GM21723 (cell line): ENCODE measurements at regions not wholly inside any gene's neighbourhood (a gene's known extent, or its start where the extent isn't known, plus 50 kb on each side); places are given as distances from the start of the nearest gene placed in this dataset.

Source experiments
- ATAC-seq: cut with Tn5 transposase; IDR thresholded peaks from one replicate; pipeline ENCODE4 v1.9.1; 2021; ENCODE audit warnings: mild to moderate bottlenecking, moderate library complexity; ENCODE audit not compliant: unreplicated experiment

DNA sequence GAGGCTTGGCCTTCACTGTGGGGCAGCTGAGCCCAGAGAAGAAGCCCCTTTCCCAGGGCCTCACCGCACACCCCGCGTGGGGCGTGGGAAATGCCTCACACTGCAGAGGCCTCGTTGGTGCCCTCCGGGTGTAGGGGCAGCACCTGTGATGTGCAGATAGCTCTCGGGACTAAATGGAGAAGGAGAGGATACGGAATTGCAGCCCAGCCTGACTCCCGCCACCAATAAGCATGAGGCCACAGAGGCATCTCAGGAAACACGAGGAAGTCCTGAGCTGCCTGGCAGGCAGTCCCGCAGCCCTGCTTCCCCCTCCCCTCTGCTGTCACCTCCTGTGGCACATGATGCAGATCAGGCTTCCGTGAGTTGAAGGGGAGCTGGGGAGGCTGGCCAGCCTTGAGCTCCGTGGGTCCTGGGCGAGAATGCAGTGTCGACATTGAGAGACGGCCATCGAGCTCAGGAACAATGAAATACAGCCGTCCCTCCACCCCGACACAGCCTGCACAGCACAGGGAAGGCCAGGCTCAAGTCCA is 59.6 kb upstream of the PPP2R2D start:
- no peak for ATAC-seq

DNA sequence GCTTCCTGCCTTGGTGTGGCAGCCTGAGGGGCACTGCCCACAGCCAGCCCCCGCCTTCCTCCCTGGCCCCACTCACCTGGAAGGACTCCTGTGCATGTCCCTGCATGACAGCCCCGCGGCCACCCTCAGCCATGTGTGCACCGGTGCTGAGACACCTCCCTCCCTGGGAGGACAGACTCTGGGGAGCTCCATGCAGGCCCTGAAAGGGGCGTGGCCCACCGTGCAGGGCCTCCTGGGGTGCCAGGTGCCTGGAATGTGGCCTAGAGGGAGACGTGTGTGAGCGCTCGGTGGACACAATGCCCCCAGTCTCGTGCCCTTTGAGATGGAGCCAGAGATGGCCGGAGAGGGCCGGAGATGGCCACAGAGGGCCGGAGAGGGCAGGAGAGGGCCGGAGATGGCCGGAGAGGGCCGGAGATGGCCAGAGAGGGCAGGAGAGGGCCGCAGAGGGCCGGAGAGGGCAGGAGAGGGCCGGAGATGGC is 59.1 kb upstream of the PPP2R2D start:
- no peak for ATAC-seq

DNA sequence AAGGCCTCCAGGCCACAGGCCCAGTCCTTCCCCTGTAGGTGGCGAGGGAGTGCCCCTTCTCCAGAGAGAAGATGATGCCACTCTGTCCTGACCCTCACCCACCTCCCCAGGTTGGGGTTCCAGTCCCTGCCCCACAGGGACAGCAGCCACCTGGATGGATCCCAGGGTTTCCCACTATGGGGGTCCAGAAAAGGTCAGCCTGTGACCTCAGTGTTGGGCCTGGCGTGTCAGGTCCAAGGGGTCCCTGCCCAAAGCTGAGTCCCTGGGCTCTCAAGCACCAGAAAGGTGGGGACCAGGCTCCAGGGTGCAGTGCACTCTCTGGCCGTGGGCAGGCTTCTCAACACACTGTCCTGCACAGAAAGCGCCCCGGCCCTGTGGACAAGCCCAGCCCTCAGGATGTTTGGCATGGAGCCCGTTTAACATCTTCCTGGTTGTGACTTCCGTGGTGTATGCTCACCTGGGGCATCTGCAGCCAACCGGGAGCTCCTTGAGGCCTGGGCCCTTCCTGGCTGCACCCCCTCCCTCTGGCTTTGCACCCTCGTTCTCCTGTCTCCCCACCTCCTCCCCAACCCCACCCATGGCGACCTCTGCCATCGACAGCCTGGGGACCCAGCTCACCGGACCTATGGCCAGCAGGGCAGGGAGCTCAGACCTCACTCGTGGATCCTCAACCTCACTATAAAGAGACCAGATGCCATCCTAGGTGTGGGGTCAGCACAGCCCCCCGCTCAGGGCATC is 58.3 kb upstream of the PPP2R2D start:
- no peak for ATAC-seq

DNA sequence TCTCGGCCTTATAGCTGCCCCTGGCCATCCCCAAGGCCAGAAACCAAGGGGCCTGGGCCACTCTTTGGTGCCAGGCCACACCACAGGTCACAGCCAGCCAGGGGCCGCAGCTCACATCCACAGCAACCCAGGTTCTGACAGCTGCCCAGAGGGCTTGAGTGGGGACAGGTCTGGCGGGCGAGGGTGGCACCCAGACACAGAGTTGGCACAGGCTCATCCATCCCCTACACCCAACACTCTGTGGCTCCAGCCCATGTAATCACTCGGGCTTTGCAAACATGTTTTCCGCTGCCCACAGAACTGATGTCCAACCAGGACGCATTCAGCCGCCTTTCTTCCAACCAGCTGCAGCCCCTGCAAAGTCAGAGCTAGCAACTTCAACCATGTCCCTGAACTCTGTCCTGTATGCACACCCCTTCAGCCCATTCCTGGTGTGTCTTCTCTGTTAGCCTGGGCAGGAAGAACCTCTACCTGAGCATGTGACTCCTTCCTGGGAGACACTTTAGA is 57.7 kb upstream of the PPP2R2D start:
- no peak for ATAC-seq

DNA sequence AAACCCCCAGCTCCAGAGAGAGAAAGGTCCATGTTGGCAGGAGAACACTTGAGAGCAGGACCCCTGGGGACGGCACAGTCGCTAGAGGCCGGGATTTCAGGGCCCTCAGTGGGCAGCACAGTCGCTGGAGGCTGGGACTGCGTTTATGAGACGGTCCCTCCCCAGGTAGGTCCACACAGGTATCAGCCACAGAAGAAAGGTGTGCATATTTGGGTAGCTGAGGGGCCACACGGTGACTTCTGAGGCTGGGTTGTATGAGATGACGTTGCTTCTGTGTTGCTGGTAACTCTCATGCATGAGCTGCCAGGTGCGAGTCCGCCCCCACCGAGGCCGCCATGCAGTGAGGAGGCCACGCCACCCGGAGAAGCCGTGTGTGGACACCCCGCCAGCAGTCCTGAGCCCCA is 56.9 kb upstream of the PPP2R2D start:
- ATAC-seq, result no peak

DNA sequence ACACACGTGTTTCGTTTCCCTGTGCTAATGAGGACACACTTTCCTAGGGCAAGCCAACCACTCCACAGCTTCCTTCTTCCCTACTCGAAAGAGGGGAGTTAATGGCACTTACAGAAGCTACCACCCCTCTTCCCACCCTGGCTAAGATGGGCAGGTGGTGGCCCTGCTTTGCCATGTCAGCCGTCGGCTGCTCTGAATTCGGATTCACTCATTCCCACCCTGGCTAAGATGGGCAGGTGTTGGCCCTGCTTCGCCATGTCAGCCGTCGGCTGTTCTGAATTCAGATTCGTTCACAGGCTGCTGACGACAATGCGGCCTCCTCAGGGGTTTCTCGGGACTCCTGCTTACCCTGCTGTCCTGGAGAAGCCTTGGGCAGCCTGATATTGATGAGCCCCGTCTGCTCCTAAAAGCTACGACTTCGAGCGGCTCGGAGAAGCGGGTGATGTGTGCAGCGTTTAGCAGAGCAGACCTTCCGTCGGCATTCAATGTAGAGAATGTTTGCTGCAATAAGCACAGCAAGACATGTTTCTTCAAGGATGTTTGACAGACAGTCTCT is 56.2 kb upstream of the PPP2R2D start:
- no peak for ATAC-seq

DNA sequence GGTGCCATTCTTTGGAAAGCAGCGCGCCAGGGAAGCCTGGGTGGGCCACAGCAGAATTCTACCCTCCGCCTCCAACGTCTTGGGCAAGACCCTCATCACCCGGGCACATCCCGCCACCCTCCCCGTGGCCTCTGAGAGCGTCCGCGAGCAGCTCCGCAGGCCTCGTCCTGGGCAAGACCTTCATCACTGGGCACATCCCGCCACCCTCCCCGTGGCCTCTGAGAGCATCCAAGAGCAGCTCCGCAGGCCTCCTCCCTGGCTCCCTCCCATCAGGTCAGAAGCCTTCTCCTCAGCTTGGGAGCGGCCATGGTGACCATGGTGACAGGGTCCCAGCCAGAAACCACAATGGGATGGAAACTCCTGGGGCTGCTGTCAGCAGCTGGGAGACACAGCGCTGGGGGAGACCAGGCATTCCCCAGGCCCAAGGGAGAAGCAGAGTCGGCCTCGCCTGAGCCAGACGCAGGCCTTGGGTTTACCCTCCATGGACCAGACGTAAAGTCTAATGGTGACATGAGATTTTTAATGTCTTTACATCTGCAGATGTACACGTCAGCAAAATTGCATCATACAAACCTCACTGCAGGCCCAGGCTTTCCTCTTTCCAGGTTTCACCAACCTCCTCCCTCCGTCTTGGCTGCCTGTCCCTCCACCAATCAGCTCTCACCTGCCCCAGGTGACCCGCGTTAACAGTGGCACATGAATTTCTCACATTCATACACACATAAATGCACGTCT is 55.1 kb upstream of the PPP2R2D start:
- ATAC-seq, result no peak

DNA sequence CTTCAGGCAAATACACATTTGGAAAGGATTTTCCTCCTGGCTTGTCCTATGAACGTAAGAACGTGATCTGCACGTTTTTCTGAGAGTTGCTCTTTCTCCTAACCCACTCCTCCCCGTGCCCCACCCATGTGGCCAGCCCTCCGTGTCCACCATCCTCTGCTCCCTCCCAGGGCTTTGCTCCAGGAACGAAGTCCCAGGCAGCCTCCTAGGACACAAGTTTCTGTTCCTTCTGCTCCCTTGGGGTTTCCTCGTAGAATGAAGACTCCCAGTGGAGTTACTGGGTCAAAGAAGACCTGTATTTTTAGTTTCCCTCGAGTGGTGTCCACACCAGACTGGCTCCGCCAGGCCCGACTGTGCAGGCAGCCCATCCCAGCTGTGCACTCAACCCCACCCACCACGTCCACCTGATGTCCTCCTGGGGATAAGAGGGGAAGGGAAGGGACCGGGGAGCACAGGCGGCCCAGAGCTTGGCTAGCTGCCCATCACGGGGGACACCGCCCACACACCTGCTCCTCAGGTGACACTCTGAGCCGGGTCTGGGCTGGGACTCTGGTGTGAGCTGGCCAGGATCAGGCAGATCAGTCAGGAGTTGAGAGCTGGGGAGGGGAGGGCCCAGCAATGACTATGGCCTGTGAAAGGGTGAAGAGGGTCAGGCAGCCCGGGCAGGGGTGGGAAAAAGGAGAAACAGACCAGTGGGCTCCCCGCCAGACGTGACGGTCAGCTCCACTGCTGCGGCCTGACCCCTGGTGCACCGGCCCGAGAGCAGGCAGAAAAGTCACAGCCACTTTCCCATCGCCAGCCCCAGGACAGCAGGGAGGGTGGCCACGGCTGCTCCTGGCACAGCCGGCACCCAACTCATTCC is 54.3 kb upstream of the PPP2R2D start:
- ATAC-seq, result no peak

DNA sequence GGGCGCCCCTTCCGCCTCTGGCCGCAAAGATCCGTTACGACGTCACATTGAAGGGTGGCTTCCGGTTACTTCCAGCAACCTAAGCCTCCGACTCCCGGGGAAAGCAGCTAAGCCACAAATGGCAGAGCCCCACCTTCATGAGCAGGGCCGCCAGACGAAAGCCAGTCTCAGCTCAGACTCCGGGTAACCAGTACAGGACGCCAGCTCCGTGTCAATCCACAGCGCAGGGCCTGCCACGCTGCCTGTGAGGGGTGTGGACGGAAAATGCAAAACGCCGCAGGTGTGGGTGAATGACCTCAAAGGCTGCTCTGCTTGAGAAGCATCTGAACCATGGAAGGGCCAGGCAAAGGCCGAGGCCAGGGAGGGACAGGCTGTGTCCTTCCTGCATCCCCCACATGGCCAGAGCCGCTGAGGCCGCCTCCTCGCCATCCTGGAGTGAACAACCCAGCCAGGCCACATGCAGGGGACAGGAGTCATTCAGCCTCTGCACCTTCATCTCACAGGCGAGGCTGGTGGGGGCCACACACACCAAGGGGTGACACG is 53.5 kb upstream of the PPP2R2D start:
- ATAC-seq, result no peak

DNA sequence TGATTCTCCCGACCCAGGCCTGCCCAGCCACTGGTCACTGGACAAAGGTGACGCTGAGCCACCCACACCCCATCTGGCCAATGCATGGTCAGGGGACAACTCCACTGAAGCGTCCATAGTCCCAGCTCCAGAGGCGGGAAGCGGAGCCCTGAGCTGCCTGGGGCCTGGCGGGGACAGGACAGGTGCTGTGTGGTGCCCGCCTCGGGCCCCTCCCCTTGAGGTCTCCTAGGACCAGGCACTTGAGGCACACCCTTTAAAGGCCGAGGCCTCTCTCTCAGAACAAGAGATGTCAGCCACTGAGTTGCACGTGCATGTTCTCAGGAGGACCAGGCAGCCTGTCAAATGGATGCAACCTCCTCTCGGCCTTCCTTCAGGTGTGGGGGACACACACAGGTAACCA is 52.5 kb upstream of the PPP2R2D start:
- ATAC-seq, result no peak

DNA sequence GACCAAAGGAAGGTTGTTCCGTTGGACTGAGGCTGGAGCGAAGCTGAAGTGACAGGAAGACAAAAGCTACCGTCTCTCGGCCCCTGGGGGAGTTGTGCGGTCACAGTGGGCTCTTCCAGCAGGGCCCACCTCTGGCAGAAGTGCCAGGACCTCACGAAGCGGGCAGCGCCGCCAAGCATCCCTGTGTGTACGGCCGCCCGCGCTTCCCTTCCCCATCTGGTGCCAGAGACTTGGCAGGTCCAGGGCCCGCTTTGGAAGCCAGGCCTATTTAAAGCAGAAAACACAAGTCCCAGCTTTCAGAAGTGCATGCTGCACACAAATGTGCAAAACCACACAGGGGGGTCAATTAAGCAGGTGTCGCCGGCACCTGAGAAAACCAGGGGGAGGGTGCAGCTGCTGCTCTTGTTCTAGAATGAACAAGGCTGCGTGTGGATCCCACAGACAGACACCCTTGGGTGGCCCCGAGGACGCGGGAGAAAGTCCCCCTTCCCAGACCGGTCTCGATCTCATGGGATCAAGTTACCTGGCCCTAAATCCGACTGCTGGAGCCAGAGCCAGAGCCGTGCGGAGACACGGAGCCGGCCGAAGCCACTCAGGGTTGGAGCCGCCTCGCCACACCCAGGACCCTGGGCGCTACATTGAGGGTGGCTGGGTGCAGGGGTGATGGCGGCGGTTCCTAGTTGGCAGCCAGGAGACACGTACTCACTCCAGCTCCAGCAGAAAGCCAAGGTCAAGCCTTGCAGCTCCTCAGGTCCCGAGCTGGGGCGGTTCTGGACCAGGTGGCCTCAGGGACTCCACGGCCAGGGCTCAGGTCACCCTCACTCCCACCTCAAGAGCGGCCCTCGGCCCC is 51.8 kb upstream of the PPP2R2D start:
- no peak for ATAC-seq

DNA sequence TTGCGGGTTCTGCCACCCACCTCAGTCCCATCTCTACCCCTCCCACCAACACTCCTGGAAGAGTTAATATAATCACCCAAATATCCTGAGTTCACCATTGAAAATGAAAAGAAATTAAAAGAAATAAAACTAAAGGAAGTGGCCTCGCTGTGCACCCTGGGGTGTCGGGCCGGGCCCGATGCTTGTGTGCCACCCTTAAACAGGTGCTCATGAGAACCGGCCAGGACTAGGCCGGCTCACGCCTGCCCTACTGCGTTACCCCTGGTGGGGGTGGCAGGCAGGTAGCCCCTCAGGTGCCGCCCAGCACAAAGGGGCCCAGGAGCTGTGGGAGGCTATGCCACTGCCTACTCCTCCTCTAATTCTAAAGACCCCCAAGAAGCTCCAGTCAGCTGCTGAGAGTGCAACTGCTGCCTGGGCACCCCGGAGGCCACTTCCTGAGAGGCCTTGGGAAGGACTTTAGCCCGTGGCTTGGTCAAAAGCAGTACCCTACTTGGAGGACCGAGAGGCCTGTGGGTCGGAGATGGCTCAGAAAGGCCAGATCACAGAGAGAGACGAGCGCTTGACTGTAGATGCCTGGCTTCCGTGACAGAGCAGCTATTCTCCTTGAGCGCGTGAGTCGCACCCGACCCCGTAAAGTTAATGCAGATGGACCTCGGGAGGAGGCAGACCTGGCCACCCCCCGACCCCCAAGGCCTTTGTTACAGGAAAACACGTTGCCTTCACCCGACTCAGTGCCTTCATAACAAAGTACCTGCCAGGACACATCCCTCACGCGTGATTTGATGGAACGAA is 51.0 kb upstream of the PPP2R2D start:
- ATAC-seq, result no peak

DNA sequence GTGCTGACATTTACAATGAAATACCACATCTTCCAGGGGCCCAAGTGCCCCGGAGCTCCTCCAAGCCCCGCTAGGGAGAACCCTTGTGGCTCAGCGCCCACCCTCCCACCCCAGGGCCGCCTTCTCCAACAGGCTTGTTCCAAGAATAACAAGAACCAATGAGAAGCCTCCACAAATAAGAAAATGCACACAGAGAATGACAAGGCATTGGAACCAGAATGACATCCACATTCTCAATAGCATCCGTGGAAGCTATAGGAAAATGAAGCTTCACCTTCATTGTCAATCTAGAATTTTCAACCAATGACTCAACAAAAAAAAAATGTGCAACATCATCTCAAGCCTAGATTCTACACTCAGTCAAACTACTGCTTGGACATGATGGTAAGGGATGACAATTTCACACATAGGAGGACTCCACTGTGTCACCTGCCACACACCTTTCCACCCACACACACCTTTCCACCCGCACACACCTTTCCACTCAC is 50.4 kb upstream of the PPP2R2D start:
- no peak for ATAC-seq
